Epithelial cell of esophagus (primary cell): ENCODE measurements at regions not wholly inside any gene's neighbourhood (a gene's known extent, or its start where the extent isn't known, plus 50 kb on each side); places are given as distances from the start of the nearest gene placed in this dataset.

Experiments
- DNase-seq: peaks from one replicate; pipeline ENCODE4 v3.0.0; 2010; ENCODE audit warnings: low read depth
- H3K4me3 ChIP-seq: 2 replicates; pipeline ENCODE4 v1.5.1; 2011; ENCODE audit warnings: mild to moderate bottlenecking, low read length, control low read depth
- CTCF ChIP-seq: IDR thresholded peaks from 2 replicates; pipeline ENCODE4 v1.5.1; 2011; ENCODE audit warnings: low read depth, mild to moderate bottlenecking, low read length, control low read depth, inconsistent platforms; ENCODE audit not compliant: insufficient read depth; ENCODE audit errors: missing control alignments

DNA sequence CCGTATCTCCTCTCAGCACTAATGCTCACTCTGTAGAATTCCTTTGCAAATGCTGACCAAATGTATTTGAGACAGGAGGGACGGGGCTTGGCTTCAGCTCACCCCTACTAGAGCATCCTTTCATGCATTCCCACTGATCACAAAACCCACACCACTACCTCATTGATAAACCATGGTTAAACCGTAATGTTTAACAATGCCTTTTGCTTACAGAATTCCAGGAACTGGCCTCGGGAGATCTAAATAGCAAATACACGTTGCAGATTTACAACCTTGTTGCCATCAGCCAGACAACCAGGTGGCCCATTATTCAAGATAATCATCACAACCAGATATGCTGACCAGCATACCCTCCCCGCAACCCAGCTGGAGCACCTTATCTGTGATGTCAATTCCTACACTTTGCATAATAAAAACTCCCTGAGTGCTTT is 391.9 kb downstream of the KCTD8 start:
- H3K4me3 ChIP-seq: no peak overlapping the region
- no peak for DNase-seq
- no peak for TF ChIP-seq CTCF

DNA sequence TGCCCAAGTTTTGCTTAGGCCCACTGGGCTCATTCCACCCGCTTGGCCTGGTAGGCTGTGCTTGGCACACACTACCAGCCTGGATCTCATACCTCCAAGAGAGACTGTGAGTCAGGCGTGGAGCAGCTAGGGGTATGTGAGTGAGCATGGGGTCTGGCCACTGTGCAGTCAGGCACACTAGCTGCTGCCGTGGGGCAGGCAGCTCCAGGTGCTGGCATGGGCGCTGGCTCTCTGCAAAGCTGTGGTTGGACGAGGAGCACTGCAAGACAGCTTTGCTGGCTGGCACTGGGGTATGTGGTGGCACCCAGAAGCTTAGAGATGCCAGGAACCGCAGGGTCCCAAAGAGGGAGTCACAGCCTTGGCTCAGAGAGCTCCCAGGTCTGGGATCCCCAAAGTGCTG is 377.8 kb downstream of the KCTD8 start:
- DNase-seq: no peak
- no peak for TF ChIP-seq CTCF

DNA sequence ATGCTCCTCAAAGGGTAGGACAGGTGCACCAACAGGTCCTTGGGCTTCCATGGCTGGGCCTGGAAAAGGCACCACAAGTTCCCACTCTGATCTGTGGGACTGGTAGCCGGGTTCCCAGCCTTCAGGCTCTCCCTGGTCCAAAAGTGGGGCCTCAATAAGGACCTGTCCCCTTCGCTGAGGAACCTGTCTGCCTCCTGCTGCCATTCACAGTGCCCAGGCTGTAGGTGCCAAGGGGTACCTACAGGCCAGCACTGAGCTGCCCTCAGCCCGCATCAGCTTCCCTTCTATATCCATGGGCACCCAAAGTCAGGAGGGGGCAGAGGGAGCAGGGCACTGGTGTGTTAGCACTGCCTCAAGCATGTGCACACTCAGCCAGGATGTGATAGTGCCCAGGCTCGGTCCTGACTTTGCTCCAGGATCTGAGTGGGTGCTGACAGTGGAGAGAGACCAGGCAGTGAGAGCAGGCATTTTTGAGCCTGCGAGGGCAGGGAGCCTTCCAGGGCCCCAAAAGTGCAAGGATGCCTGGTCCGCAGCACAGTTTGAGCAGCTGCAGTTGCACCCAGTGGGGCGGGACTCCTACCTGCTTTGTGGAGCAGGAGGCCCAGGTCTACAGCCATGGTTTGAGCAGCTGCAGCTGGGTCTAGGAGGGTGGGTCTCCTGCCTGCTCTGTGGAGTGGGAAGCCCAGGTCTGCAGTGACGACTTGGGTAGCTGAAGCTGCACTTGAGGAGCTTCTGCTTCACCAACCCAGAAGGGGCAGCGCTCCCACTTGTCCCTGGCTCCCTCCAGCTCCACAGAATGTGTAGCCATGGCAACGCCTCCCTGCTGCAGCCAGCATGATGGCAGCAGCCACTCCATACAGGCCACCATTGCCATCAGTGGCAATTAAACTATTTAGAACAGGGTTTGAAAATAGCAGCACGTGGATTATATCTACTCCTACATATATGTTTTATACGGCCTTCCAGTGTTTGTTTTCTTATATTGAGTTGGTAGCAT is 376.4 kb downstream of the KCTD8 start:
- TF ChIP-seq CTCF: no peak
- H3K4me3 ChIP-seq: no peak overlapping the region
- DNase-seq: no peak

More for the DNA sequence above, 377.8 kb downstream of the KCTD8 start:
- no peak overlapping the region for H3K4me3 ChIP-seq

- DNase-seq: peak; percentile 51
- no peak for TF ChIP-seq CTCF
- no peak overlapping the region for H3K4me3 ChIP-seq
These were observed 361.9 kb downstream of the KCTD8 start for GRCh38 chr4:44086753-44087152.

DNA sequence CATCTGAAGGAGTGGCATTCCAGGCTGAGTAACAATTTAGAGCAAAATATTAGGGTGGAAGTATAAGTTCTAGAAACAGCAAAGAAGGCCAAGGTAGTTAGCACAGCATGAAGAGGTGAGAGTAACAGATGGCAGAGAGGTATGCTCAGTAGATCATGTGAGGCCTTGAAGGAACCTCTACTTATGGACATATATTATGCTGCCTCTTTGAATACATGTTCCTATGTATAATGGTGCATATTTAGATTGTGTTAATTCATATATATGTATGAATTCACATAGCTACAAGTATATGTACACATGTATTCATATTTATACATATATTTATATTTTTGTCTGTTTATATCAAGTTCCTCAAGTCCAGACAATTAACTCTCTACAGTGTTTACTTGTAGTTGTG is 355.2 kb downstream of the KCTD8 start:
- no peak for DNase-seq
- H3K4me3 ChIP-seq: no peak overlapping the region
- no peak for TF ChIP-seq CTCF

DNA sequence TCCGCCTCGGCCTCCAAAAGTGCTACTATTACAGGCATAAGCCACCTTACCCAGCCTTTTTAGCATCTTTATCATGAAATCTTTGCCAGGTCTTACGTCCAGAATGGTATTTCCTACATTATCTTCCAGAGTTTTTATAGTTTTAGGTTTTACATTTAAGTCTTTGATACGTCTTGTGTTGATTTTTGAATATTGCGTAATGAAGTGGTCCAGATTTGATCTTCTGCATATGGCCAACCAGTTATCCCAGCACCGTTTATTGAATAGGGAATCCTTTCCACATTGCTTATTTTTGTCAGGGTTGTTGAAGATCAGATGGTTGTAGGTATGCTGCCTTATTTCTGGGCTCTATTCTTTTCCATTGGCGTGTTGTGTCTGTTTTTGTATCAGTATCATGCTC is 349.6 kb downstream of the KCTD8 start:
- DNase-seq: no peak
- H3K4me3 ChIP-seq: no peak overlapping the region
- no peak for TF ChIP-seq CTCF
